ENCODE measurements at regions not wholly inside any gene's neighbourhood (a gene's known extent, or its start where the extent isn't known, plus 50 kb on each side); places are given as distances from the start of the nearest gene placed in this dataset.

DNA sequence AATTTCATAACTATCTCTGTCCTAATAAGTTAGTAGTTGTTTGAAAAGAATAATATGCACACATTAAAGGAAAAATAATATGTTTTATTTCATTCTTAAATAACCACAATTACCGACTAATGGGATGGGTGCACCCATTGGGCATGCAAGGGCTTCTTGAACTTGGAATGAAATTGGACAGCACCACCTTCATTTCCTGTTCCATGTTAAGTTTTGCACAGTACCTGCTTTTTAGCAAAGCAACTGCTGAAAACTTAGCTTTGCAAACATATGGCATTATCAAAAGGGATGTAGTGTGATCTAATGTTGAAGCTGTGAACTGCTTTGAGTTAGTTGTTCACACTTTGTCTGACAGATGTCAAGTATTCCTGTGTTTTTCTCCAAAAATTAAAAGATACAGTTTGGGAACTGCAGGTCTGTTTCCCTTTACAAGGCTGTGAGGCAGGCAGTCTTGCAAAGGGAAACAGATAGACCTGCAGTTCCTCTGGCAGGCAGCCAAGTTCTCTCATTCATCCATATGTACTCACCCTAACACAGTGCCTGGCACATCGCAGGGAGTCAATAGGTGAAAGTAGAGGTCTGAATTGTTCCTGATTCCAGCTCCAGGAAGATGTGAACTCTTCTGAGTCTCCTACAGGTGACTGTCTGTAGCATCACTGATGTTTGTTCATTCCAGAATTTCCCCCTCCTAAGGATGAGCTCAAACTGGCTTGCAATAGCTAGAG, 64.3 kb upstream of the GOLGA8B start:
- TF ChIP-seq, protein P1, sequence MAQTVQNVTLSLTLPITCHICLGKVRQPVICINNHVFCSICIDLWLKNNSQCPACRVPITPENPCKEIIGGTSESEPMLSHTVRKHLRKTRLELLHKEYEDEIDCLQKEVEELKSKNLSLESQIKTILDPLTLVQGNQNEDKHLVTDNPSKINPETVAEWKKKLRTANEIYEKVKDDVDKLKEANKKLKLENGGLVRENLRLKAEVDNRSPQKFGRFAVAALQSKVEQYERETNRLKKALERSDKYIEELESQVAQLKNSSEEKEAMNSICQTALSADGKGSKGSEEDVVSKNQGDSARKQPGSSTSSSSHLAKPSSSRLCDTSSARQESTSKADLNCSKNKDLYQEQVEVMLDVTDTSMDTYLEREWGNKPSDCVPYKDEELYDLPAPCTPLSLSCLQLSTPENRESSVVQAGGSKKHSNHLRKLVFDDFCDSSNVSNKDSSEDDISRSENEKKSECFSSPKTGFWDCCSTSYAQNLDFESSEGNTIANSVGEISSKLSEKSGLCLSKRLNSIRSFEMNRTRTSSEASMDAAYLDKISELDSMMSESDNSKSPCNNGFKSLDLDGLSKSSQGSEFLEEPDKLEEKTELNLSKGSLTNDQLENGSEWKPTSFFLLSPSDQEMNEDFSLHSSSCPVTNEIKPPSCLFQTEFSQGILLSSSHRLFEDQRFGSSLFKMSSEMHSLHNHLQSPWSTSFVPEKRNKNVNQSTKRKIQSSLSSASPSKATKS (CRISPR knock-in tag; IDR thresholded peaks at IDR 0.05) = no peak
- no peak for TF ChIP-seq DDIT3 (CRISPR knock-in tag; IDR thresholded peaks at IDR 0.05)
- TF ChIP-seq POLR2AphosphoS5 (IDR thresholded peaks at IDR 0.05; ENCODE audit: low read depth, low read length) = no peak
- no peak for TF ChIP-seq RXRB (CRISPR knock-in tag; IDR thresholded peaks at IDR 0.05; ENCODE audit: borderline replicate concordance)
- TF ChIP-seq ZNF776 (CRISPR knock-in tag; IDR thresholded peaks at IDR 0.05) = no peak
- no peak for TF ChIP-seq EZH2 (conservative IDR thresholded peaks at IDR 0.05; ENCODE audit: low read depth, low read length)
- no peak for TF ChIP-seq ZNF136 (CRISPR knock-in tag; IDR thresholded peaks at IDR 0.05; ENCODE audit: low read depth)
- no peak for TF ChIP-seq SOX5 (CRISPR knock-in tag; IDR thresholded peaks at IDR 0.05; ENCODE audit: borderline replicate concordance)
- no peak for TF ChIP-seq CEBPB (IDR thresholded peaks at IDR 0.05; ENCODE audit: borderline replicate concordance, low read depth, low read length)
- no peak for TF ChIP-seq IRF1 (CRISPR knock-in tag; IDR thresholded peaks at IDR 0.05; ENCODE audit: low read depth)
